ENCODE measurements at regions not wholly inside any gene's neighbourhood (a gene's known extent, or its start where the extent isn't known, plus 50 kb on each side); places are given as distances from the start of the nearest gene placed in this dataset.

DNA sequence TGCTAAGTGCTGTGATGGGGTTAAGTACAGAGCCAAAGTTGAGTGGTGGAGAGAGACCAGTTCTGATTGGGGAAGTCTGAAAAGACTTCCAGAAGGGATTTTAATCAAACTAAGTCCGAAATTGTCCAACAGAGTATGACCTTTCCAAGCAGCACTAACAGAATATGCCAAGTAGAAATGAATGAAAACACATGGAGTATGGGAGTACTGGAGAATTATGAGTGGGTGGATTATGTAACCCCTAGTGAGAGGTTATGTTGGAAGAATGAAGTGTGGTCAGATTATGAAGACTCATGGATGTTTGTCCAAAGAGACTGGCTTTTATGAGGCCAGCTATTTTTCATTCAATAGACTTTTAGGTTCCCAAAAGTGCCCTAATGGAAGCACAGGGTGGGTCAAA is 94.0 kb upstream of the PLEKHA5 start:
- no peak overlapping the region for H3K4me3 ChIP-seq (ENCODE audit: low read length, poor library complexity, severe bottlenecking)
- H3K9me3 ChIP-seq (ENCODE audit: insufficient read depth, low read depth, low read length): peaks cover 5% of the 10 kb centered on the region; the same call in 1 of the 2 replicates
- no peaks in the 10 kb centered on the region for H3K79me2 ChIP-seq (ENCODE audit: insufficient read depth, low read length)
- no peak overlapping the region for H3K4me2 ChIP-seq (ENCODE audit: low read depth, low read length, poor library complexity, severe bottlenecking)
- no peaks in the 10 kb centered on the region for H3K4me1 ChIP-seq (ENCODE audit: insufficient read depth, low read length, poor library complexity, severe bottlenecking)
- no peaks in the 10 kb centered on the region for H3F3A ChIP-seq (ENCODE audit: low read depth)
- H2AFZ ChIP-seq (ENCODE audit: low read length): no peak overlapping the region
- no peaks in the 10 kb centered on the region for H3K36me3 ChIP-seq (ENCODE audit: insufficient read depth, low read length)
- H3K9ac ChIP-seq (ENCODE audit: low read depth, low read length, poor library complexity, severe bottlenecking): no peak overlapping the region
- no peaks in the 10 kb centered on the region for H3K27me3 ChIP-seq (ENCODE audit: insufficient read depth, low read length, poor library complexity, severe bottlenecking)
- TF ChIP-seq EZH2phosphoT487 (IDR thresholded peaks at IDR 0.05; ENCODE audit: borderline replicate concordance): no peak
- TF ChIP-seq, protein P1, sequence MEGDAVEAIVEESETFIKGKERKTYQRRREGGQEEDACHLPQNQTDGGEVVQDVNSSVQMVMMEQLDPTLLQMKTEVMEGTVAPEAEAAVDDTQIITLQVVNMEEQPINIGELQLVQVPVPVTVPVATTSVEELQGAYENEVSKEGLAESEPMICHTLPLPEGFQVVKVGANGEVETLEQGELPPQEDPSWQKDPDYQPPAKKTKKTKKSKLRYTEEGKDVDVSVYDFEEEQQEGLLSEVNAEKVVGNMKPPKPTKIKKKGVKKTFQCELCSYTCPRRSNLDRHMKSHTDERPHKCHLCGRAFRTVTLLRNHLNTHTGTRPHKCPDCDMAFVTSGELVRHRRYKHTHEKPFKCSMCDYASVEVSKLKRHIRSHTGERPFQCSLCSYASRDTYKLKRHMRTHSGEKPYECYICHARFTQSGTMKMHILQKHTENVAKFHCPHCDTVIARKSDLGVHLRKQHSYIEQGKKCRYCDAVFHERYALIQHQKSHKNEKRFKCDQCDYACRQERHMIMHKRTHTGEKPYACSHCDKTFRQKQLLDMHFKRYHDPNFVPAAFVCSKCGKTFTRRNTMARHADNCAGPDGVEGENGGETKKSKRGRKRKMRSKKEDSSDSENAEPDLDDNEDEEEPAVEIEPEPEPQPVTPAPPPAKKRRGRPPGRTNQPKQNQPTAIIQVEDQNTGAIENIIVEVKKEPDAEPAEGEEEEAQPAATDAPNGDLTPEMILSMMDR (conservative IDR thresholded peaks at IDR 0.05; ENCODE audit: low read length): no peak
- H4K20me1 ChIP-seq (ENCODE audit: insufficient read depth, low read length, poor library complexity, severe bottlenecking): no peaks in the 10 kb centered on the region
- H3K9me2 ChIP-seq (replicated peaks; ENCODE audit: low read depth, low read length): no peaks in the 10 kb centered on the region

DNA sequence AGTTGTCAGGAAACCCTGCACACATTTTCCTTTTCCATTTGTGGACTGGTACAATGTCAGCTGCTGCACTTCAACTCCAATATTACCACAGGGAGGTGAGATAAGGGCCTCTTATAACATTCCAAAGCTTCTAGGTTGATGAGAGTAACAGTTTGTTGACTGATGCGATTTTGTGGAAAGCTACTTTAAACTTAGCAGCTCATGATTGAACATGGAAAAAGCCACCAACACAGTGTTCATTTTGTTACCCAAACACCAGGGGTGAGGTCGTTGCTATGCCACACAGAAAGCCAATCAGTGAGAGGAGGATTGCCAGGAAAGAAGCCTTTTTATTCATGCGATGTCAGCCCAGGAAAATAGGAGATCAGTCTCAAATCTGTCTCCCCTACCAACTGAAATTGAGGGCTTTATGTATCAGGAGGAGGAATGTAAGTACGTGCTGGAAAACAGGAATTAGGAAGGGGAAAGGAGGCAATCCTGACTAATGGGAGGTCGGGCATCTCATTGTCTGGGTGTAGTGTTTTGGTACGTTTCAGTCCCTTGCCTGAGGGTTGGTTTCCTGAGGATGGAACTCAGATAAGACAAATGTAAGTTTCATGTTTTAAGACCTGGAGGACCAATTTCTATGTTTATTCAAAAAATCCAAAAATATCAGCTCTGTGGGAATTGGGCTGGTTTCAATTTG is 92.7 kb upstream of the PLEKHA5 start:
- Histone ChIP-seq H3K4me3 (ENCODE audit: low read length, poor library complexity, severe bottlenecking) (no peak overlapping the region), H3K4me2 (ENCODE audit: low read depth, low read length, poor library complexity, severe bottlenecking) (no peak overlapping the region), H3F3A (ENCODE audit: low read depth) (no peaks in the 10 kb centered on the region), H3K36me3 (ENCODE audit: insufficient read depth, low read length) (no peaks in the 10 kb centered on the region), H3K9me3 (ENCODE audit: insufficient read depth, low read depth, low read length) (peaks cover 5% of the 10 kb centered on the region; the same call in 1 of the 2 replicates), H4K20me1 (ENCODE audit: insufficient read depth, low read length, poor library complexity, severe bottlenecking) (no peaks in the 10 kb centered on the region), H2AFZ (ENCODE audit: low read length) (no peak overlapping the region), H3K9me2 (replicated peaks; ENCODE audit: low read depth, low read length) (no peaks in the 10 kb centered on the region), H3K9ac (ENCODE audit: low read depth, low read length, poor library complexity, severe bottlenecking) (no peak overlapping the region), H3K4me1 (ENCODE audit: insufficient read depth, low read length, poor library complexity, severe bottlenecking) (no peaks in the 10 kb centered on the region), H3K79me2 (ENCODE audit: insufficient read depth, low read length) (no peaks in the 10 kb centered on the region), H3K27me3 (ENCODE audit: insufficient read depth, low read length, poor library complexity, severe bottlenecking) (no peaks in the 10 kb centered on the region)
- TF ChIP-seq, protein P1 (conservative IDR thresholded peaks at IDR 0.05; ENCODE audit: low read length): no peak
- no peak for TF ChIP-seq EZH2phosphoT487 (IDR thresholded peaks at IDR 0.05; ENCODE audit: borderline replicate concordance)

DNA sequence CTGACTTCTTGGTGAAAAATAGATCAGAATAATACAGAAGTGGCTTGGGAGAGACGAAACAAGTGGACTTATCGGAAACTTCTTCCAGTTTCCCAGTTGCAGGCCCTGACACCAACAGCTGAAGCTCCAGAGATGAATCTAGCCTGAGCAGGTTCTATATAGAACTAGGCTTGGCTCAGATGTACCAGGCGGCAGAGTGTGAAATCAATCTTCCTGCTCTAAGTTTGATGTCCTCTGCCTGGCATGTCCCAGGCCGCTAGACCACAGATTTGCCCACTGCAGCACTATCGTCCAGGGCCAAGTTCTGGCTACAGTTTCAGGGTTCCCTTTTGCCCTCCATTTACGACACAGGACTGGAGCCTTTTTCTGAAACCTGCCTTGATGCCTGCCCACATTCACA is 91.3 kb upstream of the PLEKHA5 start:
- TF ChIP-seq, protein P1 (conservative IDR thresholded peaks at IDR 0.05; ENCODE audit: low read length): no peak
- no peak for TF ChIP-seq EZH2phosphoT487 (IDR thresholded peaks at IDR 0.05; ENCODE audit: borderline replicate concordance)
- H3K36me3 ChIP-seq (ENCODE audit: insufficient read depth, low read length): no peaks in the 10 kb centered on the region
- peaks cover 5% of the 10 kb centered on the region; the same call in 1 of the 2 replicates for H3K9me3 ChIP-seq (ENCODE audit: insufficient read depth, low read depth, low read length)
- no peaks in the 10 kb centered on the region for H3K27me3 ChIP-seq (ENCODE audit: insufficient read depth, low read length, poor library complexity, severe bottlenecking)
- no peak overlapping the region for H3K4me2 ChIP-seq (ENCODE audit: low read depth, low read length, poor library complexity, severe bottlenecking)
- H3K79me2 ChIP-seq (ENCODE audit: insufficient read depth, low read length): no peaks in the 10 kb centered on the region
- H2AFZ ChIP-seq (ENCODE audit: low read length): no peak overlapping the region
- H3K4me3 ChIP-seq (ENCODE audit: low read length, poor library complexity, severe bottlenecking): no peak overlapping the region
- H4K20me1 ChIP-seq (ENCODE audit: insufficient read depth, low read length, poor library complexity, severe bottlenecking): no peaks in the 10 kb centered on the region
- H3K4me1 ChIP-seq (ENCODE audit: insufficient read depth, low read length, poor library complexity, severe bottlenecking): no peaks in the 10 kb centered on the region
- no peak overlapping the region for H3K9ac ChIP-seq (ENCODE audit: low read depth, low read length, poor library complexity, severe bottlenecking)
- no peaks in the 10 kb centered on the region for H3F3A ChIP-seq (ENCODE audit: low read depth)
- no peaks in the 10 kb centered on the region for H3K9me2 ChIP-seq (replicated peaks; ENCODE audit: low read depth, low read length)

Data from Loucy (cell line).